Lower leg skin (tissue), 4 donors: ENCODE measurements at regions not wholly inside any gene's neighbourhood (a gene's known extent, or its start where the extent isn't known, plus 50 kb on each side); places are given as distances from the start of the nearest gene placed in this dataset.

Experiments
- DNase-seq, 2 donors: peaks; one replicate each; pipeline ENCODE4 v3.0.0-alpha.2; 2019; ENCODE audit warnings: low spot score in 2 of 2
- H3K4me3 ChIP-seq: fragments of 200-600 bp; sonication (generic); 2 replicates; pipeline ENCODE4 v1.5.1; 2017; ENCODE audit warnings: mild to moderate bottlenecking, low read depth; ENCODE audit not compliant: poor library complexity, severe bottlenecking
- POLR2A ChIP-seq, 2 donors: fragments of 450-650 bp; IDR thresholded peaks; one replicate each; pipeline ENCODE4 v1.6.1; 2016 to 2017; ENCODE audit warnings: antibody characterized with exemption in 2 of 2, mild to moderate bottlenecking in 1 of 2, moderate library complexity in 1 of 2
- WGBS, 2 donors: methylation state at CpG; one replicate each; pipeline ENCODE4 v1.1.5; 2018; 5-methylcytosine and 5-hydroxymethylcytosine counted together
- intact Hi-C: fragments of 100-400 bp; cut with DNase I; formaldehyde crosslinking; loops from one replicate; pipeline ENCODE4 v1.15.0; 2023; ENCODE audit warnings: low total_unique reads
- TF ChIP-seq, protein P1 (sequence below), 3 donors: fragments of 450-650 bp; IDR thresholded peaks; one replicate each; pipeline ENCODE4 v1.5.1; 2016; ENCODE audit warnings: antibody characterized with exemption in 3 of 3, mild to moderate bottlenecking in 3 of 3, moderate library complexity in 2 of 3

DNA sequence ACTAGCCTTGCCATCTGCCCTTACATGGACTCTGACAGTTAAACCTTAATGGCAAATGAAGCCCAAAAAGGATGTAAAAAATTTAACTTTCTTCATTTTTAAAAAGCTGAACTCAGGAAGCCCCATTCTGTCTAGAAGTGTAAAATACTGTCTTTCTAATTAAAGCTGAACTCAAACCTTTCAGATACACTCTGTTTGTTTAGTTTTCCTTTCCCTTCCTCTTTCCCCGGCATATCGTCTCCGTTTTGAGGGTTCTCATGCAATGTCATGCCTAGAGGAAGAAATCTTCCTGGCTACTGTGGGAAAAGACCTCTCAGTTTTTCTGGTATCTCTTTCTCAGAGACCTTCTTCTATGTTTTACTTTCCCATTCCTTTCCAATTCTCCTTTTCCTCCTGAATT is 841.5 kb downstream of the DTWD2 start:
- no peak for DNase-seq
- 57 to 85% methylated on average over 3 of the region's 3 CpGs for WGBS, 2 donors
- intact Hi-C loops = no loop called here
- TF ChIP-seq, protein P1, sequence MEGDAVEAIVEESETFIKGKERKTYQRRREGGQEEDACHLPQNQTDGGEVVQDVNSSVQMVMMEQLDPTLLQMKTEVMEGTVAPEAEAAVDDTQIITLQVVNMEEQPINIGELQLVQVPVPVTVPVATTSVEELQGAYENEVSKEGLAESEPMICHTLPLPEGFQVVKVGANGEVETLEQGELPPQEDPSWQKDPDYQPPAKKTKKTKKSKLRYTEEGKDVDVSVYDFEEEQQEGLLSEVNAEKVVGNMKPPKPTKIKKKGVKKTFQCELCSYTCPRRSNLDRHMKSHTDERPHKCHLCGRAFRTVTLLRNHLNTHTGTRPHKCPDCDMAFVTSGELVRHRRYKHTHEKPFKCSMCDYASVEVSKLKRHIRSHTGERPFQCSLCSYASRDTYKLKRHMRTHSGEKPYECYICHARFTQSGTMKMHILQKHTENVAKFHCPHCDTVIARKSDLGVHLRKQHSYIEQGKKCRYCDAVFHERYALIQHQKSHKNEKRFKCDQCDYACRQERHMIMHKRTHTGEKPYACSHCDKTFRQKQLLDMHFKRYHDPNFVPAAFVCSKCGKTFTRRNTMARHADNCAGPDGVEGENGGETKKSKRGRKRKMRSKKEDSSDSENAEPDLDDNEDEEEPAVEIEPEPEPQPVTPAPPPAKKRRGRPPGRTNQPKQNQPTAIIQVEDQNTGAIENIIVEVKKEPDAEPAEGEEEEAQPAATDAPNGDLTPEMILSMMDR (IDR thresholded peaks at IDR 0.05) = no peak
- no peak for TF ChIP-seq POLR2A (IDR thresholded peaks at IDR 0.05)
- H3K4me3 ChIP-seq = no peak overlapping the region

DNA sequence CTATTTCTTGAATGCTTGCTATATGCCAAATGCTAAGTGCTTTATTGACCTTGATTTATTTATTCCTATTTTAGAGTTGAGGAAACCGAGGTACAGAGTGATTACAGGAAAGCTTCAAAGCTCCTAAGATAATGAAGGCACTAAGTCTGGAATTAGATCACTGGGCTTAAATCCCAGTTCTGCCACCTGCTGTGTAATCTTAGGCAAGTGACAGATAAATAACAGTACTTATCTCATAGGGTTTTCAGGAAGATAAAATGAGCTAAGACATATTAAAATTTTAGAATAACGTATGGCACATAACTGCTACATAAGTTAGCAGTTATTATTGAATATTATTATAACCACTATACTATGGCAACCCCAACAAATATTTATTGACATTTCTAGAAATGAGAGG is 843.8 kb downstream of the DTWD2 start:
- intact Hi-C loops = no loop called here

DNA sequence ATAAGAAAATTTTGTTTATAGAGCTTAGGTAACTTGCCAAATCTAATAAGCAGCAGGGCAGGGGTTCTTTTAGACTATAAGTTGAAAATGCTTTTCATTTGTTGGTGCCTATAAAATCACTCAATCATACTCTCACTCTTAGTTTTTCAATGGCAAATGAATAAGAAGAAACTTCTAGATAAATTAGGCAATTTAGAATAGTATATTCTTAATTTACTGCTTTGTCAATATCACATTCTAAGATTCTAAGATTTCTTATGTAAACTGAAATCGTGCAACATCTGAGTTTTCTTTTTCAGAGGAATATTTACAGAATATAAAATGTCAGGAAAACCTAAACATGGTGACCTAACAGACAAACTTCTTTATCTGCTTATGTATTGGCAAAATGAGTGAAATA is 849.0 kb downstream of the DTWD2 start:
- TF ChIP-seq, protein P1 (IDR thresholded peaks at IDR 0.05) = no peak
- TF ChIP-seq POLR2A (IDR thresholded peaks at IDR 0.05) = no peak
- intact Hi-C loops = no loop called here
- 78 to 84% methylated on average over 1 of the region's 1 CpG for WGBS, 2 donors
- no peak overlapping the region for H3K4me3 ChIP-seq
- no peak for DNase-seq

More for the DNA sequence above, 843.8 kb downstream of the DTWD2 start:
- no peak overlapping the region for H3K4me3 ChIP-seq
- DNase-seq = no peak
- WGBS, 2 donors = 60 to 69% methylated on average over 2 of the region's 2 CpGs
- TF ChIP-seq, protein P1 (IDR thresholded peaks at IDR 0.05) = no peak
- TF ChIP-seq POLR2A (IDR thresholded peaks at IDR 0.05) = no peak

DNA sequence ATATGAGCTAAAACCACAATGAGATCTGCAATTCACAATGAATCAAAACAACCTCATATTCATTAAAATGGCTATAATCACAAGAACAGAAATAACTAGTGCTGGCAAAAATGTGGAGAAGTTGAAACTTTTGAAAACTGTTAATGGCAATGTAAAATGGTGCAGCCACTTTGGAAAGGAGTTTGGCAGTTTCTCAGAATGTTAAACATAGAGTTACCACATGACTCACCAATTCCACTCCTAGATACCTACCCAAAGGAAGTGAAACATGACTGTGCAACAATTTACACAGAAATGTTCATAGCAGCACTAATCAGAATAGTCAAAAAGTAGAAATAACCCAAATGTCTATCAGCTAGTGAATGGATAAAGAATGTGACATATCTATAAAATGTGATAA is 862.2 kb downstream of the DTWD2 start:
- intact Hi-C loops = no loop called here
- DNase-seq = no peak
- H3K4me3 ChIP-seq = no peak overlapping the region
- TF ChIP-seq, protein P1 (IDR thresholded peaks at IDR 0.05) = no peak
- no peak for TF ChIP-seq POLR2A (IDR thresholded peaks at IDR 0.05)

DNA sequence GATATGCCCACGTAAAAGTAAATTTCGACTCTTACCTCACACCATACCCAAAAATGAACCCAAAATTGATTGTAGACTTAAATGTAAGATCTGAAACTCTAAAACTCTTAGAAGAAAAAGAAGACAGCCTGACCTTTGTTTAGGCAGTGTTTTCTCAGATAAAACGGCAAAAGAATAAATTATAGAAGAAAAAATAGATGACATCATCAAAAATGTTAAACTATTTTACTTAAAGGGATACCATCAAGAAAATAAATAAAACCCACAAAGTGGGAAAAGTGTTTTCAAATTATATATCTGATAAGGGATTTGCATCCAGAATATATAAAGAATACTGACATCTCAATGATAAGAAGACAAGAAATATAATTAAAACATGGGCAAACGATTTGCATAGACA is 862.7 kb downstream of the DTWD2 start:
- intact Hi-C loops = no loop called here
- WGBS, 2 donors = 81 to 84% methylated on average over 4 of the region's 4 CpGs
- TF ChIP-seq POLR2A (IDR thresholded peaks at IDR 0.05) = no peak
- TF ChIP-seq, protein P1 (IDR thresholded peaks at IDR 0.05) = no peak
- H3K4me3 ChIP-seq = no peak overlapping the region
- DNase-seq = no peak

DNA sequence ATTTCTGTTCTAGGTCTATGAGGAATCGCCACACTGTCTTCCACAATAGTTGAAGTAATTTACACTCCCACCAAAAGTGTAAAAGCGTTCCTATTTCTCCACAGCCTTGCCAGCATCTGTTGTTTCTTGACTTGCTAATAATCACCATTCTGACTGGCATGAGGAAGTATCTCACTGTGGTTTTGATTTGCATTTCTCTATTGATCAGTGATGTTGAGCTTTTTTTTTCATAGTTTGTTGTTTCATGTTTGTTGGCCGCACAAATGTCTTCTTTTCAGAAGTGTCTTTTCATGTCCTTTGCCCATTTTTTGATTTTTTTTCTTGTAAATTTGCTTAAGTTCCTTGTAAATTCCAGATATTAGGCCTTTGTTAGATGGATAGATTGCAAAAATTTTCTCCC is 867.1 kb downstream of the DTWD2 start:
- DNase-seq = no peak
- intact Hi-C loops = no loop called here
- no peak overlapping the region for H3K4me3 ChIP-seq
- WGBS, 2 donors = 92 to 95% methylated on average over 3 of the region's 3 CpGs
- no peak for TF ChIP-seq POLR2A (IDR thresholded peaks at IDR 0.05)
- TF ChIP-seq, protein P1 (IDR thresholded peaks at IDR 0.05) = no peak
